Eye (tissue), 1 donor: ENCODE measurements at regions not wholly inside any gene's neighbourhood (a gene's known extent, or its start where the extent isn't known, plus 50 kb on each side); places are given as distances from the start of the nearest gene placed in this dataset.

ENCODE experiments used
- DNase-seq: peaks from one replicate; pipeline ENCODE4 v3.0.0-alpha.2; 2015

DNA sequence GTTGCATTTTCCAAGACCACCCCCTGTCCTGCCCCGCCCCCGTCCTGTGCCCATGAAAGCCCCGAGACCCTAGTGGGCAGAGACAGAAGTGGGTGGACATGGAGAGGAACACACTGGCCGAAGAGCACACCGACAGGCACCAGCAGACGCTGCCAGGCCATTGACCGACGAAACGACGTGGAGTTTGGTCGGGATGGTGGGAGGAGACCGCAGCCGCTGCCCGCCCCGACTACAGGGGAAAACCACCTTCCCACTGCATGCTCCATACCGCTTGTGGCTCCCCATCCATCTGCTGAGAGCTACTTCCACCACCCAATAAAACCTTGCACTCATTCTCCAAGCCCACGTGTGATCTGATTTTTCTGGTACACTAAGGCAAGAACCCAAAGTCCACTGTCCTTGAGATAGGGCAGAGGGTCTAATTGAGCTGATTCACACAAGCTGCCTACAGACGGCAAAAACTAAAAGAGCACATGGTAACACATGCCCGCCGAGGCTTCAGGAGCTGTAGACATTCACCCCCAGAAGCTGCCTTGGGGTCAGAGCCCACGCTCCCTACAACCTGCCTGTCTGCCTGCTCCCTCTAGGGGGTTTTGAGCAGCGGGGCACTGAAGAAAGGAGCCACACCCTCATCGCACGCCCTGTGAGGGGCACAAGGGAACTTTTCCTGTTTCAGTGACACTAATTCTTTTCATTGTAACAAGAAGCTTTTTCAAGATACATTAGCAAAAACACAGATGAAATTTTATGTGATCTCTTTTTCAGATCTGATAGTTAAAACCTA is 81.2 kb upstream of the RAB3GAP2 start:
- DNase-seq = no peak

DNA sequence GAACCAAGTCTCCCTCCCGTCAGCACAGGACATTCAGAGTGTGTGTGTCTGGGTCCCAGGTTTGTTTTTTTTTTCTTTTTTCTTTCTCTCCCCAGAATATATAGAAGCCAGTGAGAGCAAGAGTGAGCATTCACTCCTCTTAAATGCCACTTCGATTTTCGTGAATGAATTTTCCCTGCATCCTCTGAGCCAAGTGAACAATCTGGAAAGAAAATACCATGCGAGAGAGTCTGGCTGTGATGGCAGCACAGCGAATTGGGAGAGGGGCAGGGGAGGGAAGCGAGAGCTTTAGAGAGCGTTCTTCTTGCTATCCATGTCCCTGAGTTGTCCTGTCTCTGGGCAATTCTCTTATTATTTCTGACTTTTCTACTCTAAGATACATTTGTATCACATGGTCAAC is 76.0 kb upstream of the RAB3GAP2 start:
- no peak for DNase-seq

DNA sequence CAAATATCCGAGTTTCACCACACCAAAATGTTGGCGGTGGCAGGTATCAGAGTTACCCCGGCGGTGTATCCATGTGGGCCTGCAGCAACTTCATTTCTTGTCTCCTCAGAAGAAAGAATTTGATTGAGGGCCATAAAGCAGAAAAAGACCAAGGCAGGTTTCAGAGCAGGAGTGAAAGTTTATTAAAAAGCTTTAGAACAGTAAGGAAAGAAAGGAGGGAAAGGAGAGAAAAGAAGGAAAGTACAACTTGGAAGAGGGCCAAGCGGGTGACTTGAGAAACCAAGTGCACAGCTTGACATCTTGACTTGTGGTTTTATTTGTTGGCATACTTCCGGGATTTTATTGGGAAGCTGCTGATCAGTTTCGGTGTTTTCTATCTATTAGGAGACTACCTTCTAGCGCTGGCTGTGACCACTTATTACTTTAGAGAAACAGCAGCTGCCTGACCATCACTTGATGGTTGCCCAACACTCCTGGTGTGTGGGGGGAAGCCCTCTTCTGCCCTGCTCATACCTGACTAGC is 75.5 kb upstream of the RAB3GAP2 start:
- no peak for DNase-seq

GRCh38 chr1:220344745-220345144 is 72.5 kb upstream of the RAB3GAP2 start:
- DNase-seq = no peak

- DNase-seq = no peak
Observed at GRCh38 chr1:220342853-220343252, 70.6 kb upstream of the RAB3GAP2 start.

DNA sequence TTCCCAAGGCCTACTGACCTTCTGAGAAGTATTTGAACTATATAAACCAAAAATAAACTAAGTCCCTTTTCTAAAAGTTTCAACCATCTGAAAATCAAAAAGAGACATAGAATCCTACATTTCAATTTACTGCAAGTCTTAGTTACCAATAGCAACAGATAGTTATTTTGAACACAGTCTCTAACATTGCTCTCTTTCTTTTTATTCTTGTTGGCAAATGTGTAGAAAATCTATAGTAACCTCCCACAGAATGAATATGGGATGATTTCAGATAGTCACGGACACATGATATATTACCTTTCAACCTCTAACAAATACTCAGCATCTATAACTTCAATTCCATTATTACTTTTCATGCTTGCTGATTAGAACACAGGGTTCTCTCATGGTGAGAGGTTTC is 68.9 kb upstream of the RAB3GAP2 start:
- DNase-seq = no peak

DNA sequence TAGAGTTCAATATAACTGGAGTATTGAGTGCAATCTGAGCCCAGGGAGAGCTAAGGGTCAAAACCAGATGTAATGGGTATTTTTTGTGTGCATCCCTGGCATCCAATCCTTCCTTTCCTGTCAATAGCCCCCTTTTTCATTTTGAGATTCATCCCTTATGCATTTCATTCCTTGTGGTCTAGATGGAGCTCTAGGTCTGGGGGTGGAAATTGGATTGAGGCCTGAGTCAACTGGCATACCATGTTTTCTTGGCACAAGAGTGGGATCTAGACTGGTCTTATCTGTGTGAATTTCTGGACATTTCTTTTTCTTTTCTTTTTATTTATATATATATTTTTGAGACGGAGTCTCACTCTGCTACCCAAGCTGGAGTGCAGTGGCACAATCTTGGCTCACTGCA is 67.3 kb upstream of the RAB3GAP2 start:
- DNase-seq = no peak

DNA sequence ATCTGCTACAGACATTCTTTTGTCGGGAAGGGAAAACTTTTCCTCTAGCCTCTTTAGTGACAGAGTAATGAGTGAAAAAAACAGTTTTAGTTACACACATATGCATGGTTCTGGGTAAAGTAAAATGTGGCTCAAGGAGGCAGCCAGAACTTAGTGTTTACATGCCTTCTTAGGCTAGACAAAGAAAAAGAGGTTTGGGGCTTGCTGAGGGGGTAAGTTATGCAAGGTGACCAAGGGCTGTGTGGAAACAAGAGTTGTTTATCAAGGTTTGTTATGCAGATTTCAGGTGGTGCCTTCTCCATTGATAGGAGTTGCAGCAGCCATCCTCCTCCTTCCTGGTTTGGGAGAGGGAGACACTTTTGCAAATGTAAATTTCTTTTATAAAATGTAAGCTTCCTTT is 66.5 kb upstream of the RAB3GAP2 start:
- no peak for DNase-seq

GRCh38 chr1:220336391-220337031 is 64.3 kb upstream of the RAB3GAP2 start:
- DNase-seq = no peak

DNA sequence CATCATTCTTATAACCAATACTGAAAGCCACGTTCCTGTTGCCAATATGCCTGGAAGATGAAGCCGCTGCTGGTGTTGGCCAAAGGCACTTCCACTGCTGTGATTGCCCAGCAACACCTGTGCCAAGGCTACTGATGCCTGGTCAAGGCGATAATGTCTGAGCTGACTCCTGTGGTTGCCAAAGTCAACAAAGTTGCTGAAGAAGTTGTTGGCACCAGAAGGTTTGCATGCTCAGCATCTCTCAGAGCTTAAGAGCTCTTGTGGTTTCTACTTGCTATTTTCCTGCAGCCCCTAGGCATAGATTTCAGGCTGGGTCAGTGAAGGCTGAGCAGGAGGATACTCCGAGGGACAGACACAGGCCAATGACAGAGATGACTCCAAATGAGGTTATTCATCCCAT is 63.4 kb upstream of the RAB3GAP2 start:
- DNase-seq = no peak

- no peak for DNase-seq
Observed at GRCh38 chr1:220331318-220331717, 59.1 kb upstream of the RAB3GAP2 start.

DNA sequence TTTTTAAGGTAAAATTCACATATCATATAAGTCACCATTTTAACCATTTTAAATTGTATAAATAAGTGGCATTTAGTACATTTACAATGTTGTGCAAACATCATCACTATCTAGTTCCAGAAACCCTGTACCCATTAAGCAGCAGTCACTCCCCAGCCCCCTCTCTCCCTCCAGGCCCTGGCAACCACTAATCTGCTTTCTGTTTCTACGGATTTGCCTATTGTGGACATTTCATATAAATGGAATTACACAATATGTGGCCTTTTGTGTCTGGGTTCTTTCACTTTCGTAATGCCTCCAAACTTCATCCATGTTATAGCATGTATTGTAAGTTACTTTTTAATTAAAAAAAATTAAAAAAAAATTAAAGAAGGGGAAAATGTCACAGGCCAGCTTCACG is 58.0 kb upstream of the RAB3GAP2 start:
- peak; percentile 36 for DNase-seq

- no peak for DNase-seq
Observed at GRCh38 chr1:220327106-220327505, 54.9 kb upstream of the RAB3GAP2 start.

- no peak for DNase-seq
Observed at GRCh38 chr1:220326578-220326977, 54.3 kb upstream of the RAB3GAP2 start.

- no peak for DNase-seq
Observed at GRCh38 chr1:220325306-220325995, 53.2 kb upstream of the RAB3GAP2 start.

DNA sequence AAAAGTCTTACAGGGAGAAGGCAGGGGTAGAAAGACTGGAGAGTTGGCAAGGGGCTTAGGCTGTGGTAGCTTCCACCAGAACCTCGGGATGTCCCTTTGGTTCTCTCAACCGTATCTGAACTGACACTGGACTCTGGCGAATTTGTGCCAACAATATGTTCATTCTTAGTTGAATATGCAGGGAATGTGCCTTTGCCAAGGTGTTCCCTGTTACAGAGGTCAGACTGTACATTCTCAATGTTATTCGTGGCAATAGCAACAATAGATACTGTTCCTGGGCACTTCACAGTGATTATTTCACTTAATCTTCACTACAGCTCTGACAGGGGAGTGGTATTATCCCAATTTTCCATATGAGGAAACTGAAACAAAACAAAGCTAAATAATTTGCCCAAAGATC is 51.5 kb upstream of the RAB3GAP2 start:
- DNase-seq = no peak

- DNase-seq = no peak
Observed at GRCh38 chr1:220322570-220322969, 50.3 kb upstream of the RAB3GAP2 start.
